HG03103 (cell line): ENCODE measurements at regions not wholly inside any gene's neighbourhood (a gene's known extent, or its start where the extent isn't known, plus 50 kb on each side); places are given as distances from the start of the nearest gene placed in this dataset.
"Not testable (repeated sequence)": the region's sequence is repeated elsewhere in the genome, so short reads cannot be mapped to it uniquely, and the experiment has no call there.

Source experiments
- ATAC-seq: cut with Tn5 transposase; IDR thresholded peaks from one replicate; pipeline ENCODE4 v1.9.1; 2021; ENCODE audit warnings: low read depth; ENCODE audit not compliant: unreplicated experiment

DNA sequence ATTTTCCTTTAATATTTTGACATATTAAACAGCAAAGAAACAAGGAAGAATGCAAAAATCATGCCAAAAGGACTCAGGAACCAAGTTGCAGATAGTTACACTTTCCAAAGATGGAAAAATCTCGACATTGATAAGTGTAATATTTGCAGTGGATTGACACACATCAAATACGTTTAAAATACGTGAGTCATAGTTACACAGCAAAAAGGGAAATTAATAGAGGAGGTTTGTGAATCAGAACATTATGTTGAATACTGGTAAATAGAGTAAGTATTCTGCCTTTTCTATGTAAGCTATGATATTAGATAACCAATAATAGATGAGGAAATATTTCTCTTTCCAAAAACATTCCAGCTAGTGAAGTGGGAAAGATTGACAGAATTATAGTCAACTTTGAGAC, 1761.3 kb upstream of the IGFBP7 start:
- ATAC-seq, result no peak

GRCh38 chr4:58849026-58849425, 1738.8 kb upstream of the IGFBP7 start:
- no peak for ATAC-seq

GRCh38 chr4:58843455-58843854, 1733.3 kb upstream of the IGFBP7 start:
- no peak for ATAC-seq

GRCh38 chr4:58833126-58833525, 1722.9 kb upstream of the IGFBP7 start:
- no peak for ATAC-seq

DNA sequence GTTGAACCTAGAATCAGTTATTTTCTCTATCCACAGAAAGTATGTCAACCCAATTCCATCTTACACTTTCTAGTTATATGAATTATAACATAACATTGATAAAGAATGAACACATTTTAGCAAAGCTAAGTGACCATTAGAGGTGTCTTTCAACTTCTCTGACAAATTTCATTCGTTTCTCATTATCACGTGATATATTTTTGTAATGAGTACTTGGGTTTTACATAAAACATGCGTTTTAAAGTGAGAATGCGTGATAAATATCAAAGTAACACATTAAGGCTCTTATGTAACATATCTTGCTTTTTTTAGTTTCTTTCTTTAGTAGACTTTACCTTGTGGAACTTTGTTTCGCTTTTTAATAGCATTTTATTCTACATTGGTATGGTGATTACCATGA, 1715.1 kb upstream of the IGFBP7 start:
- no peak for ATAC-seq

- ATAC-seq, result not testable (repeated sequence)
Observed at GRCh38 chr4:58818560-58818959, 1708.4 kb upstream of the IGFBP7 start.

DNA sequence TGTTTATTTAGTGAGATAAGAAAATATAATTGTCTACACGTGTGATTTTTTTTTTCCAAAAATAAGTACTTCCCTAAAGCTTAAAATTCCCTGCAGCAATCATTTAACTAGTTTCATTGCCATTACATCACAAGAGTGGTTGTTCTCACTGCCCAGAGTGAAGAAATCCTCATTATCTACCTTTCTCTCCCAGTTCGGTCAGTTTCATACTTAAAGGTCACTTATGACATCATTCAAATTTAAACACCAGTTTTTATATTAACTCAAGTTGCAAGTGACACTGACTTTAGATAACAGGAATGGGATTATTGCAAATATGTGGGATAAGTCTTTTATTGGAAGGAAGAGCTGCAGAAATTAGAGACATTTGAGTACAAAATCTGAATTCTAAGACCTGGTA, 1699.8 kb upstream of the IGFBP7 start:
- ATAC-seq, result no peak

DNA sequence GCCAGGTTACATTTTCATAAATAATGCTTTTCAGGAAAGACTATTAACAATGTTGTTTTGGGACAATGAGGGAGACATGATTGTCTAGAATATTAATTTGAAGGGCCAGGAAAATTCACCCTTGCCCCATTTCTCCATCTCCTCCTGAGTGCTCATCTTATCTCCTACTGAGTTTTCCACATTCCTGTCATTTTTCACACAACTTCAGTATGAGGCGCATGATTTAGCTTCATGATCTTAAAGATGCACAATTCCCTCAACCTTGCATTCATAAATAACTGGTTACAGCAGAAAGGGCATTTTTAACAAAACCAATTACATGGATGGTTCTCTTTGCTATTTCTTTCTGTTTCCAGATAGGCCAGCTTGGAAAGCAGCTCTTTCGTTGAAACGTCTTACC, 1699.2 kb upstream of the IGFBP7 start:
- ATAC-seq, result no peak

DNA sequence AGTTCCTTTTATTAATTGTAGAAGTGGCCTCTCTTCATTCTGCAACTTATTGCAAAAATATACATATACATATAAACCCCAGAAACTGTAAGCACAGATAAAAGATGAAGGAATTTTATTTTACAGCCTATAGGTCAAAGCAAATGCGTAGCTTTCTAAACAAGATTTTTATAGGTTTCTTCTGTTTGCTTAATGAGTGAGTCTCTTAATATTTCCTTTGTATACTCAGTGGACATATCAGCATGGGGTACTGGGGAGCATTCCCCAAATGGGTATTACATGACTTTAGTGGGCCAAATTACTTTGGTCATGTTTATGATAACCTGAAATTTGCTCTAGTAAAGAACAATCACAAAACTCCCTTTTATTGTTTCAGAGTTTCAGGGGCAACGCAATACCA, 1698.6 kb upstream of the IGFBP7 start:
- ATAC-seq, result no peak

GRCh38 chr4:58807843-58808615, 1697.8 kb upstream of the IGFBP7 start:
- no peak for ATAC-seq

DNA sequence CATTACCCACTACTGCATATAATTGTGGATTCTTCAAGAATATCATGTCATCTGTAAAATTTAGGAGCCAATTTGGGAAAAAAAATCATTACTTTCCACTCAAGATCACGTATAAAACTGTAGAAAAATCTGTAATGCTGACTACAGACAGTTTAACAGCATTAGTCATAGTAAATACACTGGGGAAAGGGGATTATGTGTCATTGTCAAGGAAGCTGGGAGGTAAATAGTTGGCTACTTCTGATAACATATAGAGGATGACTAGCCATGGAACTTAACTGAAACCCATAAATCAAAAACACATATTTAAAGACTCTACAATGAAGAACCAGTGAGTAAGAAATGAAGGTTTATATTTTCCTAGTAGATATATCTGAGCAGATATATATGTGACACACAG, 1666.4 kb upstream of the IGFBP7 start:
- ATAC-seq, result no peak

- no peak for ATAC-seq
Observed at GRCh38 chr4:58767598-58767997, 1657.4 kb upstream of the IGFBP7 start.

DNA sequence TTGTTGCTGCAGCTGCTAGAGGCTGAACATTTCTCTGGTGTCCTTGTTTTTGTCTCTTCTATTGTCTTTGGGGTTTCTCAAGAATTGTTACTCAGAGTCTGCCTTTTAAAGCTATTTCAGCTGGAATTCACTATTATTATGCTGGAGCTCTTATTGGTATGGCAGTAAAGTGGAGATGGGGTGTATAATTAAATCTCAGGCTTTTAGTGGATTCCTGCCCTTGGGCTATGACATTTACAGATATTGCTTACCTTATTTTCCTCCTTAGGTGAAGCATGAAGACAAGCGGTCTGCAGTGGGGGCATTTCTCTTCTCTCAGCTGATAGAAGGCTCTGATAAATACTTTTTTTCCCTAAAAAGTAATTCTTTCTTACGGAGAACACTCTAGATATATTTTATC, 1656.6 kb upstream of the IGFBP7 start:
- no peak for ATAC-seq

DNA sequence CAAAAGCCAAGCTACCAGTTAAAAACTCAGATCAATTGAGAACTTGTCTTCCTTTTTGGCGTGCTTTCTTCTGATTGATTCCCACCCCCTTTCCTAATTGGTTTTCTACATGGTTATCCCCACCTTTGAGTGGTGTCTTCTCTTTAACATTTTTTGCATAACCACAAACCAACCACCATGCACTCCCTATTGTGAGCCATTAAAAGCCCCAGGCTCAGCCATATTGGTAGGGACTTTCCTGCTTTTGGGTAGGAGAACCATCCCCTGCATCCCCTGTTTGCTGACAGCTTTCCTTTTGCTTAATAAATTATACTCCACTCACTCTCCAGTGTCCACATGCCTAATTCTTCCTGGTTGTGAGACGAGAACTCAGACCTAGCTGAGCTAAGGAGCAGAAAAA, 1651.4 kb upstream of the IGFBP7 start:
- ATAC-seq, result no peak

- no peak for ATAC-seq
Observed at GRCh38 chr4:58760737-58761136, 1650.6 kb upstream of the IGFBP7 start.

DNA sequence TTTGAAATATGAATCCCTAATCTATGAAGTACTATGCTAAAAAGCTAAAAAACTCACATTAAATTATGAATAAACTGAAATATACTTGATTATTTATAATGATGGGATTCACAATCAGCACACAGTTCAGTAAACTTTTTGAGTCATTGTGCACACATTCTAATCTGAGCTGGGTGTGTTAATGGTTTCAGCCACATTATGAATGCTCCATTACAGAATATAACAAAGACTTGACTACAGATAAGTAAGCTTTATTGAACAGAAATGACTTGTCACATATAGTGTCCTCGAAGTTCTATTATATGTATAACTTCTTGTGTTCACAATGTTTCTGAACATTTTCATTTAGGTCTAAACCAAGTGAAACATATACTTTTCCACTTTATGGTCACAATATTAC, 1649.9 kb upstream of the IGFBP7 start:
- ATAC-seq, result no peak

DNA sequence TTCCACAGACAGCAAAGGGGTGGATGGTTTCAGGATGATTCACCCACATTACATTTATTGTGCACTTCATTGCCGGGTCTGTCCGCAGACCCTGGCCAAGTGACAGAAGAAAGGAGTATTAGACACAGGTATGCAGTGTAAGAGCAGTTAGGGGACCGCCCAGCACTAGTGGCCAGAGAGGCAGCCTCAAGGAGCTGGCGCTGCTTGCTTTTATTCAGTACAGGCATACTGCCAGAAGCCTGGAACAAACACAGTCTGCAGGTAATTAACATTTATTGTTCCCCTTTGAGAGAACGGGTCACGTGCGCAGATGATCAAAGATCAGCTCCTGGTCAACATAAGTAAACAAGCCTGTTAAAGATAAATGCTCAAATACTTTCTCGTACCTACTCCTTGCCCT, 1639.0 kb upstream of the IGFBP7 start:
- ATAC-seq, result no peak

DNA sequence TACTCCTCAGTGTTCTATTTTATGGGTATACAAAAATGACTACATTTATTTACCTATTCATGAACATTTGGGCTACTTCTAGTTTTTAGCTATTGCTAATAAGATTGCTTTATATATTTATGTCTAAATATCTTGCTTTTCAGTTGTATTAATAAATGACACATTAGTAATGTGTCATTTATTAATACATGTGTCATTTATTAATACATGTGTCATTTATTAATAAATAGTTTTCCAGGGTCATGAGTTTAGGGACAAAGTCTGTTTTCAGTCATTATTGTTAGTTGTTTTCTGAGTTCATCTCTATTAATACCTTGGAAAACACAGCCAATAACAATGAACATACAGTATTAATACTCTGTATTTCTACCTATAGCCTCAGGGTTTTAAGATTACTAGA, 1630.7 kb upstream of the IGFBP7 start:
- ATAC-seq, result no peak

- no peak for ATAC-seq
Observed at GRCh38 chr4:58739275-58739674, 1629.1 kb upstream of the IGFBP7 start.

DNA sequence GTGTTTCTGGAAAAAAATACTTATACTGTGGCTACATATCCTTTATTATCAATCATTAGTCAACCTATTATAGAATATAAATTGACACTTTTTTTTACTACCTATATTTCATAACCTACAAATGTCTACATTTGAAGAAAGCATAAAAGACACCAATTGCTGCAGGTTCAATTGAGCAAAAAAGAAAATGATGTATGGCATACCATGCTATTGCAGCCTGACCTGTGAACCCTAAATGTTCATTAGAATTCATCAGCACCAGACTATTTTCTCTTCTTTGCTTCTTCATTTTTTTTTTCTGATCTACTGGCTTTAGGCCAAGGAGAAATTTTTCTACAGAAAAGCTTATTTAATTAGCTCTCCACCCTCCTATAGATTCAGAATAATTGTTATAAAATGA, 1628.2 kb upstream of the IGFBP7 start:
- no peak for ATAC-seq

- no peak for ATAC-seq
Observed at GRCh38 chr4:58734030-58734674, 1624.0 kb upstream of the IGFBP7 start.

GRCh38 chr4:58732973-58733372, 1622.8 kb upstream of the IGFBP7 start:
- no peak for ATAC-seq
